G401.6 (cell line): ENCODE measurements at regions not wholly inside any gene's neighbourhood (a gene's known extent, or its start where the extent isn't known, plus 50 kb on each side); places are given as distances from the start of the nearest gene placed in this dataset.
"Not testable (repeated sequence)": the region's sequence is repeated elsewhere in the genome, so short reads cannot be mapped to it uniquely, and the experiment has no call there.

Experiments used
- FAIRE-seq: peaks from 2 replicates; lab custom pipeline; 2012; peaks lifted over from hg19 to GRCh38; lab: Jason Lieb, UNC

- no peak for FAIRE-seq
Observed at GRCh38 chr1:222061711-222062359, 319.9 kb upstream of the DUSP10 start.

GRCh38 chr1:222060210-222060916 is 318.5 kb upstream of the DUSP10 start:
- FAIRE-seq: no peak

GRCh38 chr1:222058249-222058648 is 316.4 kb upstream of the DUSP10 start:
- no peak for FAIRE-seq

- no peak for FAIRE-seq
Observed at GRCh38 chr1:222057162-222057561, 315.3 kb upstream of the DUSP10 start.

- FAIRE-seq: no peak
Observed at GRCh38 chr1:222054416-222054815, 312.5 kb upstream of the DUSP10 start.

- FAIRE-seq: no peak
Observed at GRCh38 chr1:222053790-222054294, 312.0 kb upstream of the DUSP10 start.

GRCh38 chr1:222051311-222051710 is 309.4 kb upstream of the DUSP10 start:
- not testable (repeated sequence) for FAIRE-seq

GRCh38 chr1:222049661-222050060 is 307.8 kb upstream of the DUSP10 start:
- FAIRE-seq: not testable (repeated sequence)

GRCh38 chr1:222049176-222049575 is 307.3 kb upstream of the DUSP10 start:
- no peak for FAIRE-seq

- FAIRE-seq: no peak
Observed at GRCh38 chr1:222048094-222048595, 306.3 kb upstream of the DUSP10 start.

GRCh38 chr1:222047366-222047765 is 305.5 kb upstream of the DUSP10 start:
- no peak for FAIRE-seq

GRCh38 chr1:222046684-222047263 is 304.9 kb upstream of the DUSP10 start:
- no peak for FAIRE-seq

GRCh38 chr1:222045786-222046185 is 303.9 kb upstream of the DUSP10 start:
- FAIRE-seq: no peak

- no peak for FAIRE-seq
Observed at GRCh38 chr1:222045236-222045635, 303.3 kb upstream of the DUSP10 start.

GRCh38 chr1:222043444-222044292 is 301.8 kb upstream of the DUSP10 start:
- no peak for FAIRE-seq

GRCh38 chr1:222042120-222042519 is 300.2 kb upstream of the DUSP10 start:
- FAIRE-seq: no peak

- no peak for FAIRE-seq
Observed at GRCh38 chr1:222040955-222041354, 299.1 kb upstream of the DUSP10 start.

GRCh38 chr1:222040121-222040805 is 298.4 kb upstream of the DUSP10 start:
- FAIRE-seq: no peak

GRCh38 chr1:222038971-222039370 is 297.1 kb upstream of the DUSP10 start:
- no peak for FAIRE-seq

GRCh38 chr1:222037720-222038119 is 295.8 kb upstream of the DUSP10 start:
- no peak for FAIRE-seq

GRCh38 chr1:222034790-222035189 is 292.9 kb upstream of the DUSP10 start:
- no peak for FAIRE-seq

- no peak for FAIRE-seq
Observed at GRCh38 chr1:222033450-222033849, 291.6 kb upstream of the DUSP10 start.
